DMS 273 (cell line): ENCODE measurements at regions not wholly inside any gene's neighbourhood (a gene's known extent, or its start where the extent isn't known, plus 50 kb on each side); places are given as distances from the start of the nearest gene placed in this dataset.
"Not testable (repeated sequence)": the region's sequence is repeated elsewhere in the genome, so short reads cannot be mapped to it uniquely, and the experiment has no call there.

ENCODE experiments used
- DNase-seq: peaks from one replicate; lab custom pipeline; 2025; ENCODE audit not compliant: unreplicated experiment; lab: John Stamatoyannopoulos, UW

DNA sequence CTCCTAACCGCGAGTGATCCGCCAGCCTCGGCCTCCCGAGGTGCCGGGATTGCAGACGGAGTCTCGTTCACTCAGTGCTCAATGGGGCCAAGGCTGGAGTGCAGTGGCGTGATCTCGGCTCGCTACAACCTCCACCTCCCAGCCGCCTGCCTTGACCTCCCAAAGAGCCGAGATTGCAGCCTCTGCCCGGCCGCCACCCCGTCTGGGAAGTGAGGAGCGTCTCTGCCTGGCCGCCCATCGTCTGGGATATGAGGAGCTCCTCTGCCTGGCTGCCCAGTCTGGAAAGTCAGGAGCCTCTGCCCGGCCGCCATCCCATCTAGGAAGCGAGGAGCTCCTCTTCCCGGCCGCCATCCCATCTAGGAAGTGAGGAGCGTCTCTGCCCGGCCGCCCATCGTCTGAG, 58.8 kb upstream of the ANKRD30BL start:
- DNase-seq = not testable (repeated sequence)

DNA sequence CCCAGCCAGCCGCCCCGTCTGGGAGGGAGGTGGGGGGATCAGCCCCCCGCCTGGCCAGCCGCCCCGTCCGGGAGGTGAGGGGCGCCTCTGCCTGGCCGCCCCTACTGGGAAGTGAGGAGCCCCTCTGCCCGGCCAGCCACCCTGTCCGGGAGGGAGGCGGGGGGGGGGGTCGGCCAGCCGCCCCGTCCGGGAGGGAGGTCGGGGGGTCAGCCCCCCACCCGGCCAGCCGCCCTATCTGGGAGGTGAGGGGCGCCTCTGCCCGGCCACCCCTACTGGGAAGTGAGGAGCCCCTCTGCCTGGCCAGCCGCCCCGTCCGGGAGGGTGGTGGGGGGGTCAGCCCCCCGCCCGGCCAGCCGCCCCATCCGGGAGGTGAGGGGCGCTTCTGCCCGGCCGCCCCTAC, 60.1 kb upstream of the ANKRD30BL start:
- not testable (repeated sequence) for DNase-seq

DNA sequence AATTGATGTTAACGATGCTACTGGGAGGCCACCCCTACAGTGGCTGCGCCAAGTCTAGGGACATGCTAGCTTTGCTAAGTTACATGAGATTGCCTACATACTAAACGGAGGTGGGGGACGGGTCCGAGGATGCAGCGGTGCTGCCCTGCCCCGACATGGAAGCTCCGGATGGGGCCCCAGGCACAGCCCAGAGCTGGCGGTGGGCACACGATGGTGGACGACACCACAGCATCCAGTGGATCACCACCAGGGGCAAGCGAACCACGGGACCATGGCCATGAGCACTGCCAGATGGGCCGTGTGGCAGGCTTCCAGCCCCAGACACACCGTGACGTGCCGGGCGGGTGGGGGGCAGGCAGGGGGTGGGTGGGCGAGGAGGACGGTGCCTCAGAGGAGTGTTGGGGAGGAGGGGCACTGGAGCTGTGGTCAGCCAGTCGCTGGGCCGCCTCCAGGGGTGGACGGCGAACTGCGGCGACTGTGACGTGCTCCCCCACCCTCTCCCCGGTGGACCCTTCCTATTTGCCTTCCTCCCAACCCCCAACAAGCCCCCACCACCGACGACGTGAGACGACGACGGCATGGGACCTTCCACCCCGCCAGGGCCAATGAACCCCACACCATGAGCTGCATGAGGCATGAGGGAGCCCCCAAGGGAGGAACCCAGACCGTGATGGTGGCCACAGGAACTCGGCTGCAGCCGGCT, 90.6 kb upstream of the ANKRD30BL start:
- no peak for DNase-seq

DNA sequence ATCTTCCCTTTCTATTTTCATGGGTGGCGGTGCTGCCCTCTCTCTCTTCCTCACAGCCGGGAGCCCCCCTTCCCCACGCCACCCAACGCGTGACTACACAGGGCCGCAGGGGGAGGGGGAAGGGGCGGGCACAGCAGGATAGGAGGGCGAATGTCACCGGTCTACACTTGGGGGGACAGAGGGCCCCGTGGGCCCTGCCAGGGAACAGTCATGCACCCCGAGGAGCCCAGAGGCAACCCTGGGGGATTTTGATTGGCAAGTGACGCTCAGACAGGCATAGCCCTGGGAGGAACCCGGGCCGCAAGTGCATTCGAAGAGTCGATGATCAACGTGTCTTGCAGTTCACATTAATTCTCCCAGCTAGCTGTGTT, 91.1 kb upstream of the ANKRD30BL start:
- no peak for DNase-seq

DNA sequence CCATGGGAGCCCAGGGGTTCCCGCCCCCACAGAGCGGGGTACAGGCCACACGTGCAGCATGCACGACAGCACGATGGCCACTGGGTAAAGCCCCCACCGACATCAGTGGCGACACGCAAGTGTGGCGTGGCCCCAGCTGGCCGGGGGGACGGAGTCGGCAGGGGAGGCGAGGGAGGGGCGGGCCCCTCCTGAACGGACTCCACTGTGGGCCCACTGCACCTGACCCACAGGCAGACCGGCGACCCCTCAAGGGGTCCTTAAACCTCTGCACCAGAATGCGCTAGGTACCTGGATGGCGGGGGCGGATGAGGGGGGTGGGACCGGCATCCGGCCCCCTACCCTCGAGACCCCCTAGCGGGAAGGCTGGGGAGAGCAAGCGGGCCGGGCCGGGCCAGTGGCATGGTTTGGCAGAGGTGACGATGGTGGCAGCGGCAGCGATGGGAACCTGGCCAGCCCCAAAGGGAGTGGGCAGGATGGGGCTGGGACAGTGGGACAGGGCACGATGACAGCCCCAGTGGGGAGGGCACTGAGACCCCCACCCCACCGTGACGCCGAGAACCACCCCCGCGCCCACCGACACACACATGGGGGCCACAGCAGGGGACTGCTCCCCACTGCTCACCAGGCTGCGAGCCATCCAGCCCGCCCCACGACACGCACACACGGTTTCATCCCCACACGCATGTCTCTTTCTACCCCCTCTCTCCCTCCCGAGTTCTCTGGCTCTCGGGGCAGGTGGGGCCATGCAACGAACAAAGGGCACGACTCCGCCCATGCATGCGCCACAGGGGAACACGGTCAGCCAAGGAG, 91.9 kb upstream of the ANKRD30BL start:
- no peak for DNase-seq

DNA sequence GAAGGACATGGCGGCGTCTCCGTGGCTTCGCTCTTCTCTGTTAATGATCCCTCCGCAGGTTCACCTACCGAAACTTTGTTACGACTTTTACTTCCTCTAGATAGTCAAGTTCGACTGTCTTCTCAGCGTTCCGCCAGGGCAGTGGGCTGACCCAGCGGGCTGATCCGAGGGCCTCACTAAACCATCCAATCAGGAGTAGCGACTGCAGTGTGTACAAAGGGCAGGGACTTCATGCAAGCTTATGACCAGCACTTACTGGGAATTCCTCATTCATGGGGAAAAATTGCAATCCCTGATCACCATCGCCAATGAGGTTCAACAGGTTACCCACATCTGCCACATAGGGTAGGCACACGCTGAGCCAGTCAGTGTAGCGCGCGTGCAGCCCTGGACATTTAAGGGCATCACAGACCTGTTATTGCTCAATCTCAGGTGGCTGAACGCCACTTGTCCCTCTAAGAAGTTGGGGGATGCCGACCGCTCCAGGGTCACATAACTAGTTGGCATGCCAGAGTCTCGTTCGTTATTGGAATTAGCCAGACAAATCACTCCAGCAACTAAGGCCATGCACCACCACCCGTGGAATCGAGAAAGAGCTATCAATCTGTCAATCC, 92.7 kb upstream of the ANKRD30BL start:
- DNase-seq = not testable (repeated sequence)

DNA sequence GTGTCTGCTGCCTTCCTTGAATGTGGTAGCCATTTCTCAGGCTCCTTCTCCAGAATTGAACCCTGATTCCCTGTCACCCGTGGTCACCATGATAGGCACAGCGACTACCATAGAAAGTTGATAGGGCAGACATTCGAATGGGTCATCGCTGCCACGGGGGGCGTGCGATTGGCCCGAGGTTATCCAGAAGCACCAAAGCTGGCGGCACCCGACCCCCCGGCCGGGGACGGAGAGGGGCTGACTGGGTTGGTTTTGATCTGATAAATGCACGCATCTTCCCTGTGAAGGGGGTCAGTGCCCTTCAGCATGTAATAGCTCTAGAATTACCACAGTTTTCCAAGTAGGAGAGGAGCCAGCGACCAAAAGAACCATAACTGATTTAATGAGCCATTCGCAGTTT, 94.0 kb upstream of the ANKRD30BL start:
- DNase-seq = no peak

DNA sequence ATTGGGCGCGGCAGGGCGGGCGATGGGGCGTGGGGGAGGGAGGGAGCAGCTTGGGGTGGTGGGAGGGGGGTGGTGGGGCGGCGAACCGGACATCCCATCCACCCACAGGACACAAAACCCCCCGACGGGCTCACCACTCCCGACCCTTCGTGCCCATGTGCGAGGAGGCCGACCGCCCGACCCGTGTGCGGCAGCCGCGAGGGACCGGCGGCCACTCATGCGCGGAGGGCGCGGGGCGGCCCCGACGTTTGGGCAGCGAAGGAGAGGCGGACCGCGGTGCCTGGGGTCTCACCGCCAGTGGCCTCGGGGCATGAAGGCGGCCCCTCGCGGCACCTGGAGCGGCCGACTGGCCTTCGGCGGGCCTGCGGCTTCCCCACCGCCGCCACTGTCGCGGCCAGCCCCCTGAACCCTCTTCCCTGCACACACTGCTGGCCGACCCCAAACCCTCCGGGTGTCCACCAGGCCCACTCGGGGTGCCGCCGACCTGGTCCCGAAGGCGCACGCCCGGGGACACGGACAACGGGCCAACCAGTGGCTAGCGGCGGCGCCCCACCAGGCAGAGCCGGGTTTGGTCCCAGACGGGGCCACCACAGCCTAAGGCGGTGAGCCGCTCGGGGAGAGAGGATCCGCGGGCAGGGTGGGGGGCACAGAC, 94.6 kb upstream of the ANKRD30BL start:
- no peak for DNase-seq

DNA sequence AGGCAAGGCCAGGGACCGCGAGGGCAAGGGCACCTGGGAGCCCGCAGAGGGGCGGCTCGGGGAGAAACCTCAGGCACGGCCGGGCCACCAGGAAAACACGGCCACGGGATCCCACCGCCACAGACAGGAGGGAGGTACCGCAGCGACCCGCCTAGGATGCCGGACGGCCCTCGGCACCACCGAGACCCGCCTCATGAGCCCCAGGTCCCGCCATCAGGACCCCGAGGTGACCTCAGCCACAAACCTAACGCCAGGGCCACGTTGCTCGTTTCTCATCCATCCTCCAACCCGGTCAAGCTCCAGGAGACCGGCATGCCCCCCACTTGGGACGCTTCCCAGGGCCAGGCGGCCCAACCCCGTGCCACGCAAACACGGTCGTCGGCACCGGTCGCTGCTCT, 95.2 kb upstream of the ANKRD30BL start:
- DNase-seq = not testable (repeated sequence)

DNA sequence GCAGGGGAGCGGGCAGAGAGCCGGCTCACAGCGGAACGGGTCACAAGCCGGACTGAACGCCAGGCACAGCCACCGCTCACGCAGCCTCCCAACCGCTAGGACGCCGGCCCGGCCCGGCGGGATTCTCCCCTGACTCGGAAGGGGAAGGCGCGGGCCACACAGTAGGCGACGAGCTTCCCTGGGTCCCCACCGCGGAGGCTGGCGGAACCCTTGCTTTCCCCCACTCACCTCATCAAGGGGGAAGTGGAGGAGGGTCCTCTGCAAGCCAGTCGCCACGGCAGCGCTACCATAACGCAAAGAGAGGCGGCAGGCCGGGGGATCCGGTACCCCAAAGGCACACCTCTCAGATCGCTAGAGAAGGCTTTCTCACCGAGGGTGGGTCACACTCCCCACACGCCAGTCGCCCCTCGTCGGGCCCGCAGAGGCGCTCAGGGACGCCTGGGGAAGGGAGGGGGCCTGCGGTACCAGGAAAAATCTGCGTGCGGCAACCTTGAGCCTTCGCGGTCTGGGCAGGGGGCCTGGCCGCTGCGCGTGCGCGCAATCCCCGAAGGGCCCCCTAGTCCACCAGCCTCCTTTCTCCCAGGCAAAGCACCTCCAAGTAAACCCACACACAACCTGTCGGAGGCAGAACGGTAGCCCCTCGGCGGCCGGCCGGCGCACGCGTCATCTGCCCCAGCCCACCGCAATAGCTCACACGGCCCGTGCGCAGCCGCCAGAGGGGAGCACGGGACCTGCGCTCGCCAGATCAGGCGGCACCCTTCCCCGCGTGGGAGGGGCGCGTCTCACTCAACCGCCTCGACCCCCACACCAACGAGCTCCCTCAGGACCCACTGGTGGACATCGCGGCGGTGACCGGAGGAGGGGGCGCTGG, 95.8 kb upstream of the ANKRD30BL start:
- not testable (repeated sequence) for DNase-seq

DNA sequence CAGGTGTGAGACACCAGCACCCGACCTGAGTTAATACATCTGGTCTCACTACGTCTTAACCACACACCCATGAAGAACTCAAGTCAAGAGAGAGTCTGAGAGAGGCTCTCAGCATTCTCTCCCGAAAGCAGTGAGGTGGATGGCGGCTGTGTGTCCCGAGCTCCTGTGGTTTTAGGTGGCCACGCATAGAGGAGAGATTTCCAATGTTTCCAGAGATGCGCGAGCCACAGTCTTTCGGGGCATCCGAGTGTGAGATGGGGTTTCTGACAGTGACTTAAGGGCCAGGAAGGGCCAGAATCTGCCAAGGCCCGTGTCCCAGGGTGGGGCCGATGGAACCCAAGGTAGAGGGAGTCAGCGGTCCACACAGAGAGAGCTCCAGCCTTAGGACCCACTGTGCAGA, 97.5 kb upstream of the ANKRD30BL start:
- DNase-seq = not testable (repeated sequence)

DNA sequence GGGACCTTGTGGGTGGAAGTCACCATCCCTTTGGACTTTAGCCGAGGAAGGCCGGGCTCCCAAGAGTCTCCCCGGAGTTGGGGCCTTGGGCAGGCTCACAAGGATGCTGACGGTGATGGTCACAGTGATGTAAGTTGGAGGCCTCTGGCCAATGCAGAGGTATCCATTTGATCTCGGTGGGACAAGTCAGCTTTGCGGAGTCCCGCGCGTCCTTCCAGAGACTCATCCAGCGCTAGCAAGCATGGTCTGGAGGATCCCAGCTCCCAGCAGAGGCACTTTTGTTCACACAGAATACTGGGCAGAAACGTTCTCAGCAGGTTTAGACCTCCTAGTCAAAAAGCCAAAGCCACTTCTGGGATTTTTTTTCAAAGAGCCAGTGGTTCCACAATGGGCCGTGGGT, 103.8 kb upstream of the ANKRD30BL start:
- DNase-seq = not testable (repeated sequence)

DNA sequence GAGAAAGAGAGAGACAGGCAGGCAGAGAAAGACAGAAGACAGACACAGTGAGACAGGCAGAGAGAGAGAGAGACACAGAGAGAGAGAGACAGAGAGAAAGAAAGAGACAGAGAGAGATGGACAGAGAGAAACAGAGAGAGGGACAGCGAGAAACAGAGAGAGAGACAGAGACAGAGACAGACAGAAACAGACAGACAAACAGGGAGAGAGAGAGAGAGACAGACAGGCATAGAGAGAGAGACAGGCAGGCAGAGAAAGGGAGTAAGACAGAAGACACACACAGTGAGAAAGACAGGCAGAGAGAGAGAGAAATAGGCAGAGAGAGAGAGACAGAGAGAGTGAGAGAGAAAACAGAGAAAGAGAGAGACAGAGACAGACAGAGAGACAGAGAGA, 105.3 kb upstream of the ANKRD30BL start:
- no peak for DNase-seq

DNA sequence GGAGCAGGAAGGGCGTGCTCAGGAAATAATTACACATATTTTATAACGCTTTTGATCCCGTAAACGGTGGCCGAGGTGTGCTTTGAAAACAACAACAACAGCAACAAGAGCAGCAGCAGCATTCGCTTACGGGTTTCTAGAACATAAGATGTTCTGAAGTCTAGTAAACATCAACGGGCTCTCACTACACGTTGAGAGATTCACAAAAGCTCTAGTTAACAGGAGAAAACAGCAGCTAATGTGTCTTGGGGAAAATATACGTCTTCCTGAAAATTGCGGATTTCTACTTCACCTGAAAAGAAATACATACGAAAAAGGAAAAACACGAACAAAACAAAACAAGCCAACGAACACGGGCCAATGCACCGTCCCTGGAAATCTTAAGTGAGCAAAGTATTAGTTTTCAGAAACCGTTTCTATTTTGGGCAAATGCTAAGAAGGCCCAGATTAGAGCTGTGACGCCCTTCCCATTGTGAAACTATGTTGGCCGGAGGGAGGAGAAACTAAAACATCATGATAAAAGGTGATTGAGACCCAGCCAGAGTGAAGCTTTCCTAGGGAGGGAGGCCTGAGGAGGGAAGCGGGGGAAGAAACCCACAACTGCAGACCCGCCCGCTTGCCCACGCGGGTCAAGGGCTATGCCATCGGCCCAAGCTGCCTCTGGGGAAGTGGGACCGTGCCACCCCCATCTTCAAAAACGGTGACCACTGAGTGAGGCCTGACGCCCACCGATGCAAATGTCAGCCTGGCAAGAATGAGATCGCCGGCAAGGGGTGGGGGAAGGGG, 105.9 kb upstream of the ANKRD30BL start:
- DNase-seq = not testable (repeated sequence)

DNA sequence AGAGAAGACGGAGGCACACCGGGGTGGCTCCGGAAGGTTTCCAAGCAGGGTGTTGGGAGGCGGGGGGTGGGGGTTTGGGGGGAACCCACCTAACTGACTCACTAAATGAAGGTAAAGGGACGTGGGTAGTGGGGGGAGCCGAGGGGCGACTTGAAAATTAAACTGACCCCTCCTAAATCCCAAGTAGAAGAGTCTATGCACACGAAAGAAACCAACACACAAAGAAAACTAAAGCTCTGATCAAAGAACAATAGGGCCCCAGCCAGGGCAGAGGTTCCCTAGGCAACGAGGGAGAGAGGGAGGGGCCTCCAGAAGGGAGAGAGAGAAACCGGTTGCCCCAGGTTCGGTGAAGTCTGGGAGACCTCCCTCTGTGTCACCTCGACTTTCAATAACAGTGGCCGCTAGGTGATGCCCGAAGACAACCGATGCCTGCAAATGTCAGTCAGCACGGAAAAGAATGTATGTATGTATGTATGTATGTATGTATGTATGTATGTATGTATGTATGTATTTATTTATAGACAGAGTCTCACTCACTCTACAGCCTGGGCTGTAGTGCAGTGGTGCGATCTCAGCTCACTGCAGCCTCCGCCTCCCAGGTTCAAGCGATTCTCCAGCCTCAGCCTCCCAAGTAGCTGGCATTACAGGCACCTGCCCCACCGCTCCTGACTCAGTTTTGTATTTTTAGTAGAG, 106.7 kb upstream of the ANKRD30BL start:
- DNase-seq = not testable (repeated sequence)

DNA sequence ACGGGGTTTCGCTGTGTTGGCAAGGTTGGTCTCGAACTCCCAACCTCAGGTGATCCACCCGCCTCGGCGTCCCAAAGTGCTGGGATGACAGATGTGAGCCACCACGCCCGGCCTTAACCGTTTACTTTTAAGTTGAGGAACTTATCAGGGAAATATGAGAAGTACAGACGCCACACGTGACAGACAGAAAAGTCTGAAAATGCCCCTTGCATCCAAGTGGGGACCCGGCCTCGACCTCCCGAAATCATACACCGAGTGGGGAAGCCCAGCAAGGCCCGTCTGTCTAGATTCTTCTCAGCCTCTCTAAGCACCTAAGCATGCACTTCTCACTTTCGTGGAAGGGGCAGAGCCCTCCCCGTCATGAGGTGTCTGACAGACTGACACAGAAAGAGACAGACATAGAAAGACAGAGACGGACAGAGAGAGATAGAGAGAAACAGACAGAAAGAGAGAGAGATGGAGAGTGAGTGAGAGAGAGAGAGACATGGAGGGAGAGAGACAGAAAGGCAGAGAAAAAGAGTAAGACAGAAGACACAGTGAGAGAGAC, 107.3 kb upstream of the ANKRD30BL start:
- no peak for DNase-seq

DNA sequence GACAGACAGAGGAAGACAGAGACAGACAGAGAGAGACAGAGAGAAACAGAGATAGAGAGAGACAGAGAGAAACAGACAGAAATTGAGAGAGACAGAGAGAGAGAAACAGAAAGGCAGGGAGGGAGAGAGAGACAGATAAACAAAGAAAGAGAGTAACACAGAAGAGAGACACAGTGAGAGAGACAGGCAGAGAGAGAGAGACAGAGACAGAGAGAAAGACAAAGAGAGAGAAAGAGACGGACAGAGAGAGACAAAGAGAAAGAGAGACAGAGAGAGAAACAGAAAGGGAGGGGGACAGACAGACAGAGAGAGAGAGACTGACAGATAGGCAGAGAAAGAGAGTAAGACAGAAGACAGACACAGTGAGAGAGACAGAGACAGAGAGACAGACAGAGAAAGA, 108.5 kb upstream of the ANKRD30BL start:
- DNase-seq = no peak

DNA sequence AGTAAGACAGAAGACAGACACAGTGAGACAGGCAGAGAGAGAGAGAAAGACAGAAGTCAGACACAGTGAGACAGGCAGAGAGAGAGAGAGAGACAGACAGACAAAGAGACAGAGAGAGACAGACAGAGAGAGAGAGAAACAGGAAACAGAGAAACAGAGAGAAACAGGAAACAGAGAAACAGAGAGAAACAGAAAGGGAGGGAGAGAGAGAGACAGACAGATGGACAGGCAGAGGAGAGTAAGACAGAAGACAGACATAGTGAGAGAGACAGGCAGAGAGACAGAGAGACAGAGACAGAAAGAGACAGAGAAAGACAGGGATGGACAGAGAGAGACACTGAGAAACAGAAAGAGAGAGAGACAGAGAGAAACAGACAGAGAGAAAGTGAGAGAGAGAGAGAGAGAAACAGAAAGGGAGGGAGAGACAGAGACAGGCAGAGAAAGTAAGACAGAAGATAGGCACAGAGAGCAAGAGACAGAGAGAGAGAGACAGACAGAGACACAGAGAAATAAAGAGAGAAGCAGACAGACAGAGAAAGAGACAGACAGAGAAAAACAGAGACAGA, 109.3 kb upstream of the ANKRD30BL start:
- DNase-seq = no peak

DNA sequence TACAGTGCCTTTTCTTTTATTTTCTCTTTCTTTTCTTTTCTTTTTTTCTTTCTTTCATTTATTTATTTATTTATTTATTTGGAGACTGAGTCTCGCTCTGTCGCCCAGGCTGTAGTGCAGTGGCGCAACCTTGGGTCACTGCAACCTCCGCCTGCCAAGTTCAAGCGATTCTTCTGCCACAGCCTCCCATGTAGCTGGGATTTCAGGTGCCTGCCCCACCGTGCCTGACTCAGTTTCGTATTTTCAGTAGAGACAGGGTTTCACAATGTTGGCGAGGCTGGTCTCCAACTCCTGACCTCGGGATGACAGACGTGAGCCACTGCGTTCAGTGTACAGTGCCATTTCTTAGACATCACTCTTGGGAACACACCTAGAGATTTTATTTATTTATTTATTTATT, 110.0 kb upstream of the ANKRD30BL start:
- DNase-seq = not testable (repeated sequence)
